ENCODE measurements at regions not wholly inside any gene's neighbourhood (a gene's known extent, or its start where the extent isn't known, plus 50 kb on each side); places are given as distances from the start of the nearest gene placed in this dataset.

DNA sequence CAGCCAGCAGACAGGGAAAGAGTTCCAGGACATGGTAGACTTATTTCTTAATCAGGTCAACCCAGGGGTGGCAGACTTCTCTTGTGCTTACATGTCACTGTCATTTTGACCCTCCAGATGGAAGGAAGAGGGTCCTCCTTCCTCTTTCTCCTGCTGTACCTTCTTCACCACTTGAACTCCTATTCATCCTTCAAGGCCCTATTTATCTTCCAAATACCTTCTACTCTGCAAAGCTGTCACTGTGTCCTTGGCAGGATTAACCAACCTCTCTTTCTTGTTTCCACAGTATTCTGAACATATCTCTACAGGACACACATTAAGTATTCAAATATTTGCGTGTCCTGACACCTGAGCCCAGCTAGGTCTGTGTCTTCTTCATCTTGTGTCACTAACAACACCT, 163.1 kb downstream of the DICER1 start:
- DNase-seq = no peak

DNA sequence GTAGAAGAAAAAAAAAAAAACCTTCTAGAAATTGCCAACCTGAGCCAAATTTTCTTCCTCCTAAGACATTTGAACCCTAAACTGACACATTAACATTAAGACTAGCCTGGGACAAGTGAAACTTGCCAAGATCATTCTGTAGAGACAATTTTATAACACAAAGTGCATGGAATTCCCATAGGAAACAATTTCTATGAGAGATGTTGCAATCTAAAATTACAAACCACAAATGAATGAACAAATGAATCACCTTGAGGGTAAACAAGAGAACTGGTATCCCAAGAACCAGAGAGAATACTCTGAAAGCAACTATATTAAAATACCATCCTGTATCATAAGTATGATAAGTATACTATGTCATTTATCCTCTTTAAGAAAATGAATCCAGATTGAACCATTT, 165.3 kb downstream of the DICER1 start:
- no peak for DNase-seq

DNA sequence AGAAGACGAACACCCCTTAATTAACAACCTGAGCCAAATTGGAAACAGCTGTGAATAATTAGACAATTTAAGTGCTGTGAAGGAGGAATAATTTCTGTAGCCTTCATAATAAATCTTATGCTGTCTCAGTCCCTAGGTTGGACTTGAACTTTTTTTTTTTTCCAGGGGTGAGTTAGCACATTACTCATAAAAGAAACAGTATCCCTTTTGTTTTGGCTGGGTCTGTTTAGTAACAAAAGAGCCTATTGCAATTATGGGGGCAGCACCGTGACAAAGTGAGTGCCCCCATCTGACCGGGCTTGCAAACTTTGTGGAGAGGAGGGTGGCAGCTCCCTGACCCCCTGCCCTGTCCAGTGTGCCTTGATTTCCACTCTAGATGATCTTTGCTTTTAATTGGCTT, 167.4 kb downstream of the DICER1 start:
- DNase-seq = no peak

DNA sequence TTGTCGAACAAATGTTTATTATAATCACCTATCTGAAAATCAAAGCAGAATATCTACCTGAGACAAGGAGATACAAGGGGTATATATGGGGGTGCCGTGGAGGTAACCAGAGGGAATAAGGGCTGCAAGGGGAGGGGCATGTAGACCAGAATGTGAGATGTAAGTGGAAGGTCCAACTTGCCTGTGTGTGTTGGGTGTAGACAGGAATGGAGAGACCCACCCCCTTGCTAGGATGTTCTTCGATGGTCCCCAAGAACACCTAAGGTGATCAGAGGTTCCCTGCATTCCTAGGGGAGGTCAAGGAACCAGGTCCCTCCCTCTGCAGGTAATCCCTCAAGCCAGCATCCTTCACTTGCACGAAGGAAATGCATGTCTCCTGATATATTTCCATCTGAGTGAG, 167.9 kb downstream of the DICER1 start:
- no peak for DNase-seq

DNA sequence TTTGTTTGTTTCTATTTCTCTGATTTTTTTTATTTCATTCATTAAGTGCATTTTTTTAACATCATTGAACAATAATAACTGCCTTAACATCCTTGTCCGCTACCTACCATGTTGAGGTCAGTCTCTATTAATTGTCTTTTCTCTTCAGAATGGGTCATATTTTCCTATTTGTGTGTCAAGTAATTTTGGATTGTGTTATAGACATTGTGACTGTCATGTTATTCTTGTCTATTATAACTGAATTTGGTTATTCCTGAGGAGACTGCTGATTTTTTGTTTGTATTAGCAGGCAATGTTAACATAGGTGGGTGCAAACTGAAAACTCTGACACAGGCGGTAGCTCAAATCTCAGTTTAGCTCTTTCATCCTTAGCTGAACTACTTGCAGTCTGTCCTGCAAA, 169.9 kb downstream of the DICER1 start:
- no peak for DNase-seq

DNA sequence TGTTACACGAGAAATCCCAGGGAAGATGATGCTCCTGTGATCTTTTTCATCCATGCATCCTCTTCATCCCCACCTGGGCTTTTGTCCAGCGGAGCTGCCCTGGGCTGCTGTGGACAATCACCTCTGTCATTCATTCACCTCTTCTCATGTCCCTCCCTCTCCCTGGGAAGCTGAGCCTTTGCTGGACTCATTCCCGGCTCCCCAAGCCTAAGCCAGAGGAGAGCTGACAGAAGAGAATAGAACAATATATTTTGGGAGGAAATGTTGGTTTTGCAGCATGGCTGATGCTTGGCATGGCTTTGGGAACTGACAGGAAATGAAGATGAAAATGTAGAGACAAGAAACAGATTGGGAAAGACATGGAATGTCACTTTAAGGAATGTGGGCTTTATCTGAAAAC, 177.4 kb downstream of the DICER1 start:
- no peak for DNase-seq

DNA sequence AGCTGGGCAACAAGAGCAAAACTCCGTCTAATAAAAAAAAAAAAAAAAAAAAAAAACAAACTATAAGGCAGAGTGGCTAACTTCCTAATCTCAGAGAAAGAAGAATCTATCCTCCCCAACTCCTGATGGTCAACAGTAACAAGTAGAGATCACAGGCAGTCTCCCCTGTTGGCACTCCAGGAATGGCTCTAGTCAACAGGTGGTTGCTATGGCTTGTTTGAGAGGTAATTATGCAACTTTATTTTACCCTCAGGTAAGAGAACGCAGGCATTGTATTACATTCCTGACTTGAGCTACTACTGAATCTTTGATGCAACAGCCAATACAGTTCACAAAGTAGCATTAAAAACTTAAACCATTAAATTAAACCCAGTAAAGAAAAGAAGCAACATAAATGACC, 180.3 kb downstream of the DICER1 start:
- no peak for DNase-seq

DNA sequence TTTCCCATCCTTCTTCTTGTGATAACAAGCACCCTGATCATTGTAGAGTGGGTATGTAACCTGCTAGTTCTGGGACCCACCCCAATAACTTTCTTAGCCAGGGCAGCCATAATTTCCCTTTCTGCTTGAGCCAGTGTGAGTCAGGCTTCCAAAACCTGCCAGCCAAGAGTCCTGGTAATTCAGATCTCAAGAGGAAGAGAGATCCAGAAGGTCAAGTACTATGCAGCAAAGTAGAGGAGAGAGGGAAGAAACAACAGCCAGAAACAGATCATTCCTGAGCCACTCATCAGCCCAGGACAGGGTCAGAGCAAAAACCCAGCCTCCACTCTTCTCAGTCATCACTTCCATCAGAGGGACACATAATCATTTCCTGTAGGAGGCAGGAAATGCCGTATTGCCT, 182.0 kb downstream of the DICER1 start:
- no peak for DNase-seq

DNA sequence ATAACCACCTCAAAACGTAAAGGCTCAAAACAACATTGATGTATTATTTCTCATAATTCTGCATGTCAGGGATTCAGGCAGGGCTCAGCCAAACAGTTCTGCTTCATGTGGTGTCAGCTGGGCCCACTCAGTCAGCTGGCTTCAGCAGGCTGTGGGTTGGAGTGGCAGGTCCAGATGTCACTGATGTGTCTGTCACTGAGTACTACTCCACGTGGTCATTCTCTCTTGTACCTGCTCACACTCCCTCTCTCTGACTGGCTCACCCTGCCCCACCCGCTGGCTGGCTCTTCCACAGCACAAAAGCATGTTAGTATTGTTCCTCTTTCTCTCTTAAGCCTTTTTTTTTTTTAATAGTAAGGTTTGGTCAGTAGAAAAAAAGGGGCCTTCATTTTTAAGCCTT, 182.4 kb downstream of the DICER1 start:
- DNase-seq = no peak

DNA sequence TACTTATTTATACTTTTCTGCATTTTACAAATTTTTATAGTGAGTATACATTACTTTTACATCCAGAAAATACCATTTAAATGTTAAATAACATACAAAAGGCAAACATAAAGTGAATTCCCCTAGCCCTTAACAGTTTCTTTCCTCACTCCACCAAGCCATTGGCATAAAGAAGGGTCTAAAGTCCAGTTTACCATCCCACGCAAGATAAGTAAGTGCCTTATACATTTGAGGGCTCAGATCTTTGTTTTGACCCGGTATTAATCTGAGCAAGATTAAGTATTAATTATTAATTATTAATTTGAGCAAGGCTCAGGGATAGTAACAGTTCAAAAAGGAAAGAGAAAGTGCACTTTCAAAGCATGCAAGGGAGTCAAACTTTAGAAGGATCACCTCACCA, 182.9 kb downstream of the DICER1 start:
- no peak for DNase-seq

DNA sequence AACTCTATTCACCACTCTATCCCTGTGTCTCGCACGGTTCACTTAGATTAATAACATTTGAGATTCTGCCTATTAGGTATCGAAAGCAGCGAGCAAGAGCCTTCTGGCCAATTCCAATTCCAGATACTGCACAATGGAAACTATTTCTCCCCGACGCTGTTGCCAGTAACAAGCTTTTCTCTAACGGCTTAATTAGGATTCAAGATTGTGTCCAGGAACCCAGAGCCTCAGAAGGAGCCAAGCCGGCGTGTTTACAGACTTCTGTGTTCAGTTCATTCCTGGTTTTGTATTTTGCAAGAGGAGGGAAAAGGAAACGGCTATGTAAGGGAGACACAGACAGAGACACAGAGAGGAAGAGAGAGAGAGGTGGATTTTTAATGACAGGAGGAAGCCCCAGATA, 185.6 kb downstream of the DICER1 start:
- DNase-seq = no peak

DNA sequence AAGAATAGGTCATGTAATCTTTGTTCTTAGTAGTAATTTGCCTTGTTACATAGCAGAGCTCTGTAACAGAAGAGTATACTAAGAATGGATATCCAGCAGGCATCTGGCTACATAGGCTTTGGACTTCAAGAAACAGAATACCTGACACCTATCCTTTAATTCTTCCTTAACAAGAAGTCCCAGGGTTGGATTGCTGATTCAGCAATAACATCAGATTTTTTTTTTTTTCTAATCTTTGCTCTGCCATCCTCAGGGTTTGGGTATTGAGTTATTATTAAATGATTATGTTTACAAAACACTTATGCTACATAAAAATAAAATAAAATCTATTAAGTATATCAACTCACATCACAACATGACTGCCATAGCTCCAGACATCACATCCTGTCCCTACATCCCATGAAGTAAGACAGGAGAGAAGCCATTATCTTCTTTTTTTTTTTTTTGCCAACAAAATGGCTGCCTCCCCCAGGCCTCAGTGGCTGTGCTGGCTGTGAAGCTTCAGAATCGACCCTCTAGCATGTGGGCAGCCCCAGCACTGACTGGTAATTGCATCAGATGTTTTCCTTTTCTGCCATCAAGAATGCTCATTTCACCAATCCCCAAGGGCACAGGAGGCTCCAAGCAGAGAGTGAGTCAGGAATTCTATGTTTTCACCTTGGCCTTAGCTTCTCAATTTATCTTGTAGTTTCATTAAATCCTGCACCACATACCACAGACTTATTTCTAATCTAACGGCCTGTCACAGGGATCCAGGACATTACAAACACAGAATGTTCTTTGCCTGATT, 186.2 kb downstream of the DICER1 start:
- no peak for DNase-seq

DNA sequence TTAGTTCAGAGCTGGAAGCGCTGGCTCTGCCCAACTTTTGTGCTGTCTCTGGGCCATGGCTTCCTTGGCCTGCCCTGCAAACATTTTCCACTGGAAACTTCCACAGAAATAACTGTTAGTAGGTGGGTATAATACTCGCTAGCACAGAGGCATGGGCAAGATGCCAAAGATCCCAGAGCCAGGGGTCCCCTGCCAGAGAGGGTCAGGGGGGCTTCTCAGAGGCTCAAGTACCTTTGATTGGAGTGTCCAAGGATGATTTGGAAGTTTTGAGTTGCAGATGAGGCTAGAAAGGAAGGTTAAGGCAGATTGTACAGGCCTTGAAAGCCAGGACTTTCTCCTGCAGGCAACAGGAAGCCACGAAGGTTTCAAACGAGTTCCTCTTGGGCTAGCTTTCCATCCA, 187.6 kb downstream of the DICER1 start:
- DNase-seq = no peak

DNA sequence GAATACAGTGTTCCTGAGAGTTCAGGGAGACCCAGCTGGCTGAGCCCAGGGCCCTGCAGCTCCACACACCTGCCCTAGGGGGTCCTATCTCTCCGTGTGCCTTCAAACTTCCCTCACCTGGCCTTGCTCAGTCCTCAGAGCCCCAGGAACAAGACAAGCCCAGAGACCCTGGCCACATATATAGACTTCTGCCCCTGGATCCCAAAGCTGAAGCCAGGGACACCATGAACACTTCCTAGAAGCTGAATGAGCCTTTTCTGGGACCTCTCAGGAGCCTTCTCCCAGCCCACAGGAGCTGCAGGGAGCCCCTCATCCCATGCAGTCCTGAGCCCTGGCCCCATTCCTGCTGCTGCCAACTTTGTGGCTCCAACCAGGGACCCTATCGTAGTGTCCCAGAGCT, 190.5 kb downstream of the DICER1 start:
- DNase-seq = no peak

DNA sequence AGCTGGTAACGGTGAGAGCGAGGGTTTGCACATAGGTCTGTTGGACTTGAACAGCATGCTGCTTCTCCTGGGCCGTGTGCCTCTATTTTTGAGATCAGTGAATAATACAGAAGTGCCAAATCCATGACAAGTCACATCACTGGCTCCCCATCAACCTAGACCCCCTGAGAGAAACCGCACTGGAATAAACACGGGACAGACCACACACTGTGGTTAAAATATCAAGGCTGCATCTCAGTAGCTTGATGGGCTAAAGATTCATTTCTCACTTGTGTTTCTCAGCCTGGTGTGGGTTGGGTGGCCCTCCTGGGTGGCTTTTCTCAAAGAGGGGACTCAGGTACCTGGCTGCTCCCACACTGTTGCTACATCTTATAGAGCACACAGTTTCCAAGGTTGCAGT, 191.0 kb downstream of the DICER1 start:
- DNase-seq = no peak

DNA sequence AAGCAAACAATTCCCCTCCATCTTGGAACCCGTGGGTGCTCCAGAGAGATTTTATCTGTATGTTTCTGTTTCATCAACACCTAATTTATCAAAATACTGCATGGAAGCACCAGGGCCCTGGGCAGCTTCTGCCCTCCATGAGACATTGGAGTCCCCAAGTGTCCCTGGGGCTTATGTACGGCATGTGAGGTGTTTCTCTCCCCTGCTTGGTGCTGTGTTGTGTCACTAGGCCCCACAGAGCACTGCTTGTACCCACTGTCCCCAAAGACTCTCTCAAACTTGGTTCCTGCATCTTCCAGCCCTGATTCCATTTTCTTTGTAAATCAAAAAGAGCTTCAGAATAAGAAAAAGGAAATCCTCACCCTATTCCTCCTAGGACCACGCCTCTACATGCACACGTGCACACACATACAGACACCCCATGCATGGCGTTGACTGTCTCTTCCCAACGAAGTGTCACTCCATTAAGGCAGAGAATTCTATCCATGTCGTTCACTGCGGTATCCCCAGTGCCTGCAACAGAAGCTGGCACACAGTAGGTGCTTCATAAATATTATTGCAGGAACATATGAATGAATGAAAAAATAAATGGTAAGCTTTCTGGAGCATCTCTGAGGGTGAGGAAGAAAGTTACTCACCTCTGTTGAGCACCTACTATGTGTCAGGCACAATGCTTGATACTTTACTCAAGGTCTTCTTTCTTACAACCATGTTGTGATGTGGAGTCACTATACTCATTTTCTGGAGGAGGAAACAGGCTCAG, 191.6 kb downstream of the DICER1 start:
- no peak for DNase-seq

DNA sequence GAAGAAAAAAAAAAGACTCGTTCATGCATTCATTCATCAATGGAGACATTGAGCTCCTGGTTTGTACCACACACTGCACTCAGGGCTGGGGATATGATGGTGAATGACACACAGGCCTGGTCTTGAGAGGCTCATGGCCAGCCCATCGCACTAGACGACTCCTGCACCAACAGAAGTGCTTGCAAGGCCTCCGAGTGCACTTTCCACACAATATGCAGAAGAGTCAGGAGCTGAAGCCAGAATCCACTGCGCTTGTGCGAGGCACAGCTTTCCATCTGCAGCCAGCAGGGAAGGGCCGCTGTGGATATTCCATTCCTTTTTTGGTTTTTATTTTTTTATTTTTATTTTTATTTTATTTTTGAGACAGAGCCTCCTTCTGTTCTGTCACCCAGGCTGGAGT, 192.4 kb downstream of the DICER1 start:
- no peak for DNase-seq

DNA sequence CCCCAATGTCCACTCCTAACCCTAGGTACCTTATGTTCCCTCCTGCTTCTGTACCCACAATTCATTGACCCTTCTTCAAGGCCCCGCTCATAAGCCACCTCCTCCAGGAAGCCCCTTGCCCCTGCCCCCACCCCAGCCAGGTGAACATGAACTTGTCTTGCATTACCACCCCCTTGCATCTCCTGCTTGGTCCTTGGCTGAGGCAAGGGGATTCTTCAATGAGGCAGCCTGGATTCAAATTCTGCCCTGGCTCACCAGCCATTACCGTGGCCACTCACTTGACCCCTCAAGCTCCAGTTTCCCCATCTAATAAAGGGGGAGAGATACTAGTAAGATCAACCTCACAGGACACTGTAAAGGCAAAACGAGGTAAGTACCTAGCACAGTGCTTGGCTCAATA, 193.1 kb downstream of the DICER1 start:
- DNase-seq = no peak

DNA sequence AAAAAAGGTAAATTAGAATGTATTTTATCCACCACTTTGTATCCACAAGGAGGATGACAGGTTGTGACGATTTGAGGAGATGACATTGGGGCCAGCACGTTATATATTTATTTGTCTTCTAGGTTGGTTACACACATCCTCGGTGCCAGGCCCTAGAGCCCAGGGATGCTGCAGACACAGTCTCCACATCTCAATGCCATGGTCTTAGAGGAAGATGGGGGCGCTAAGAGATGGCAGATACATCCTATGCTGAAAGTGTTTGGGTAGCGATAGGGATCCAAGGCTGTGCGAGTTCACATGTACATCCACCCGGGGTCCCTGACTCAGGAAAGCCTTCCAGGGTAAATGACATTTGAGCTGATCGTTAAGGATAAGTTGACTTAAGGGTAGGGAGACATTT, 193.1 kb upstream of the GSC start:
- no peak for DNase-seq

DNA sequence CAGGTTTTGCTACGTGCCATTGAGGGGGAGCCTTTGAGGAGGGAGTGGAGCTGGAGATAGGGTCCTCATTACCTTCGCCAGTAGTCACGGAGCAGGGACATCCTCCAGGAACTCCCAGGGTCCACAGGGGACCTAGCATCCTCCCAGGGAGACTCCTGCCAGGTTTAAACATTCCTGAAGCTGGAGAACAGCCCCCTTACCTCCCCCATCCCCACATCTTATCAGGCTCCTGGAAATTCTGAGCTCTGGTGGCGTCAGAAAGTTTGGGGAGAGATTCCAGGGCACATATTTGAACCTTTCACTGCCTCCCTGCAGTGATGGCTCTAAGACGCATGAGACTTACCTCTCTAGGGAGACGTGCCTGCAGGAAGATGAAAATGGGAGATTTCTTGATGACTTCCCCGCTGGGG, 192.3 kb upstream of the GSC start:
- DNase-seq = no peak

DNA sequence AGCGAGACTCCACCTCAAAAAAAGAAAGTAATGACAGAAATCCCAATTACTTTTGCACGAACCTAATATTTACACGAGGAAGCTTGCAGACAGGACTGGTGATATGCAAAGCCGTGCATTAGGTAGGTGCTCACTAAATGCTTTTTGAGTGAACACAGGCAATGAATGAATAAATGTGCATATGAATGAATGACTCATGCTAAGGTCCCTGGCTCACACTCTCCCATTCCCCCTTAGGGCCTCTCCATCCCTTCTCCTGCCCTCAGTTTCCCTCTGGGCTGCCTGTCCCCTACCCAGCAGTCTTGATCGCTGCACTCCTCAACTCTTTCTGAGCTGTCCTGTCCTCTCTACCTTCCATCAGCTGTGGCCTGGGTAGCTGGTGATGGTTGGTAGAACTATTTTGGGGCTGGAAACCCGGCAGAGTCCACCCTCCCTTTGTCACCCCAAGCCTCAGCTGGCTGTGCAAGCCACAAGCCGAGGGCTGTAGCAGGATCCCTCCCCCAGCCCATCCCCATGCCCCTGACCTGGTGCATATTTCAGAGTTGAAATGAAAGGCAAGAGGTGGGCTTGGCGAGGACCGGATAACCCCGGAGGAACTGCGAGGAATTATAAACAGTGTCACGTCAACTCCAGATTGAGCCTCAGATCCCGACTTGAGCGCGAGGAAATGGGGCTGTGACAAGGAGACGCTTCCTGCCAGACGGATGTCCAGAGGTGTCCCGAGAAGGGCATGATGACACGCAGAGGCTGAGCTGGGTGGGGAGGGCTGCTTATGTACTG, 191.7 kb upstream of the GSC start:
- no peak for DNase-seq

DNA sequence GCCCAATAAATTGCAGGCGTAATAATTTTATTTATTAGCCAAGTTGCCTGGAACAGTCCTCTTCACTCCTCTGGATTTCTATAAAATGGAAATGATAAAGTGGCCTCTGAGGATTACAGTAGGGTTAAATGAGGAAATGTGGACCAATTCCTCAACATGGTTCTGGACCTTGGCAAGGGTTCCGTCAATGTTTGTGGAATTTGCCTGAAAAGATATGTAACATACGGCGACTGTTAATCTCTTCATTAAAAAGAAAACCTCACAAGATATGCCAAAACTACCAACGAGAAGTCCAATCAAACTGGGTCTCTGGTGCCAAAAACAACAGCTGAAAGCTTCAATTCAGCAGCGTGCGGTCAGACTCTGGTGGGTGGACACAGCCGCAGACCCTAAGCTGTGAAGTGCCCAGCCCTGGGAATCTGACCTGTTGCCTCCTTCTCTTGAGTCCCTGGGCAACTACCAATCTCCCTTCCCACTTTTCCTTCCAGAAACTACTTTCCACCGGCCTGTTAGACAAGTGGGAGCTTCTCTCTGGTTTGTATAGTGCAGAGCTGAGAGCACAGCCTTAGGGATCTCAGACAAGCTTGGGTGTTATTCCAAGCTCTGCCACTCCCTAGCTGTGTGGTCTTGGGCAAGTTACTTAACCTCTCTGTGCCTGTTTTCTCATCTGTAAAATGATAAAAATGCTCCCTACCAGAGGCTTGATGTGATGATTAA, 190.5 kb upstream of the GSC start:
- no peak for DNase-seq

DNA sequence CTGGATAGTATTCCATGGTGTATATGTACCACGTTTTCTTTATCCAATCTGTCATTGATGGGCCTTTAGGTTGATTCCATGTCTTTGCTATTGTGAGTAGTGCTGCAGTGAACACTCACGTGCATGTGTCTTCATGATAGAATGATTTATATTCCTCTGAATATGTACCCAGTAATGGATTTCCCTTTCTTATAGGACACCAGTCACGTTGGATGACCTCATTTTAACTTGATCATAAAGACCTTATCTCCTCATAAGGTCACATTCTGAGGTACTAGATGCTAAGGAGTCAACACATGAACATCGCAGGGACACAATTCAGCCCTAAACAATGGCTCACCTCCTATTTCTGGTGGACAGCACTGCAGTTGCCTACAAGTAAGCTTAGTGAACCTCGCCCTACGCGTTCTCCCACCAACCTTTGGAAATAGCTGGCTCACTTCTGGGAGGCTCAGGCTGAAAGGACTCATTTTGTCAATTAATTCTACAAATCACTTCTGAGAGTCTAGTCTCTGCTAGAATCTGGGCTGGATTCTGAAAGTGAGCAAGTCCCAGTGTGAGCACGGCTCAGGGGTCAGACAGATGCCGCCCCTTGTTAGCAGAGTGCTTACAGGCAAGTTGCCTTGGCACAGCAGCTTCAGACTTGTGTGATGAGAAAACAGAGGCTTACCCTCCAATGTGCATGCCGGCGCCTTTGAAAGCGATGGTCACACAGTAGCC, 183.8 kb upstream of the GSC start:
- no peak for DNase-seq

Measured in inflammatory macrophage treated with lipopolysaccharide for 4 hours (primary cell).